Activated CD4-positive, alpha-beta T cell treated with anti-CD3 and anti-CD28 coated beads, Interleukin-2, Interleukin-4, amounts not matched to agents 100 ng/mL and 50 ng/mL, durations not matched to agents 16 hours and 8 hours (primary cell): ENCODE measurements at regions not wholly inside any gene's neighbourhood (a gene's known extent, or its start where the extent isn't known, plus 50 kb on each side); places are given as distances from the start of the nearest gene placed in this dataset.
"Not testable (repeated sequence)": the region's sequence is repeated elsewhere in the genome, so short reads cannot be mapped to it uniquely, and the experiment has no call there.

ENCODE experiments used
- DNase-seq: peaks from one replicate; pipeline ENCODE4 v3.0.0-alpha.2; 2020; ENCODE audit warnings: low spot score

DNA sequence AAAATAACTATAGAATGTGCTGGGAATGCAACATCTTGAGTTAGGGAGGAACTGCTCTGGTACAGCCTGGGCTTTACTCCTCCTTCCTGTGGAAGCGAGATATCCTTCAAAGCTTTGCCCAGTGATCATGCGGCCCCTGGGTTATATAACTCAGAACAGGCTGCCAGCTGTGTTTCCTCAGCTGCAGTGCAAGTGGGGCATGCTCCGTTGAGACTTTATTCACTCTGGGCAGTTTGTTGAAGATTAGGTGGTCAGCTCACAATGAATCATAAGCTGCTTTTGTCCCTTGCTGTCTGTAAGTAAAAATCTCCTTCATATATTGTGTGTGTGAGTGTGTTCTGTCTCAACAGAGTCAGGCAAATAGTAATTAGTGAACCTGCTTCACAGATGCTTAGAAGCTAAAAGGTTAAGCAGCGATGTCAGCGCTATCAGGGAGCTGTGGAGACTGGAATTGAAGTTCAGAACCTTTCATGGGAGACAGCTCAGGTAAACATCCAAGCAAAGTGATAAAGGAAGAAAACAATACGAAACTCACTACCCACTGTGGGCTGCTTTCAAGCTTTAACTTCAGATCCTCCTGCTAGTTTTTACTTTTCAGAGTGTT is 688.4 kb downstream of the HTR1B start:
- no peak for DNase-seq

DNA sequence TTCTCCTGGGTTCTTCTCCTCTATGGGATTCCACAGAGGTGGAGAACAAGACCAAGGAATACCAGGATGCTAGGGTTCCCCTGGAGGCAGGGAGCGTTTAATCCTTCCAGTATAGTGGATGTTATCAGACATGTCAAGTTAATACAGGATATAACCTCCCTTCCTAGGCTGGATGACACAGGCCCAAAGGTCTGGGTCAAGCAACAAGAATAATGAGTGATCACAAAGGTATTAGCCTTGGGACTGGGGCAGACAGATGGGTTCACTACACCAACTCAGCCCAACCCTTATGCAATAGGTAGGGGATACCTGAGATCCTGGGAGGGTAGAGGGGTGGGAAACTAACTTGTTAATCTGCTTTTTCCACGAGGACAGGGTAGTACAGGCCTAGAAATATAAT is 690.3 kb downstream of the HTR1B start:
- no peak for DNase-seq

DNA sequence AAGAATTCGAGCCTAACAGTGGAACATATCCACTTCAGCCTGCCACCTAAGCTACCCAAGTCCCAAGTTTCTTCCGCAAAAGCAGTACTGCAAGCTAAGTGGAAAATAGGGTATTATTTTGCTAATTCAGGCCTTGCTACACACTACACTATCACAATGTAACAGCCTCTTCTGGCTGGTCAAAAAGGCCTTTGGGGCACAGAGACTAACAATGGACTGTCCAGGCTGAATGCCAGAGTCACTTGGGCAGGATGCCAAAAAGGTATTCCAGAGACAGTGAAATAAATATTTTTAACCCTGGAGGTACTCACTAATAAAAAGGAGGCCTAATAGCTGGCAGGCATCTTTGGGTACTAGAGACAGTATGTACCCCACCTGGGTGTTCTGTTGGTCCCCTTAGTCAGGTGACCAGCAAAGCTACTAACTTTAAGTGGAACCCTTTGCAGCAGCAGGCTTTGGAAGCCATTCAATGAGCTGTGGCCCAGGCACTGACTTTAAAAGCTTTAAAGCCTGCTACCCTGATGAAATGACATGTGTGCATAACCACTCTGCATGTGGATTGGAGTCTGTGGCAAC is 692.1 kb downstream of the HTR1B start:
- DNase-seq: no peak

DNA sequence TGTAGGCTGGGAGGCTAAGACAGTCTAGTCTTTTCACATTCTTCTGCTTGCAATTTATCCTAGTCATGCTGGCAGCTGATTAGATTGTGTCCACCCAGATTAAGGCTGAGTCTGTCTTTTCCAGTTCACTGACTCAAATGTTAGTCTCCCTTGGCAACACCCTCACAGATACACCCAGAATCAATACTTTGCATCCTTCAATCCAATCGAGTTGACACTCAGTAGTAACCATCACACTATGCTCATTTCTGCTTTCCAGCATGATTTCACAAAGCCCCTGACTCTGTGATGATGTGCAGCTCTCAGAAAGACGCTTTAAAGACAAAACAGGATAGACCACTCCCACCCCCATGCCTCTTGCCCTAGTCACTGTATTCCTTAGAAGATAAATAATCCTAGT is 693.0 kb downstream of the HTR1B start:
- DNase-seq: no peak

DNA sequence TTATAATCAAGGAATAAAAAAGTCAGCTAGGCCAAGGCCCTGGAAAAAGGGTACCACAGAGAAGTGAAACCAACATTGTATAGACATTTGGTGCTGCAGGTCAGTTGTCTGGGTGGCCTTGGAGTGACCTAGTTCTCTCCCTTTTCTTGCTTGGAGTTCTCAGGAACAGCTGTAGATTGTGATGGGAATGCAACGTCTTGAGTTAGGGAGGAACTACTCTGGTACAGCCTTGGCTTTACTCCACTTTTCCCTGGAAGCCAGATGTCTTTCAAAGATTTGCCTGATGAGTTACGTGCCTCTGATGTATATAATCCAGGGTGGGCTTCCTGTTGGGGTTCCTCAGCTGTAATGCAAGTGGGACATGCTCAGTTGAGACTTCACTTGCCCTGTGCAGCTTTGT is 694.7 kb downstream of the HTR1B start:
- no peak for DNase-seq

DNA sequence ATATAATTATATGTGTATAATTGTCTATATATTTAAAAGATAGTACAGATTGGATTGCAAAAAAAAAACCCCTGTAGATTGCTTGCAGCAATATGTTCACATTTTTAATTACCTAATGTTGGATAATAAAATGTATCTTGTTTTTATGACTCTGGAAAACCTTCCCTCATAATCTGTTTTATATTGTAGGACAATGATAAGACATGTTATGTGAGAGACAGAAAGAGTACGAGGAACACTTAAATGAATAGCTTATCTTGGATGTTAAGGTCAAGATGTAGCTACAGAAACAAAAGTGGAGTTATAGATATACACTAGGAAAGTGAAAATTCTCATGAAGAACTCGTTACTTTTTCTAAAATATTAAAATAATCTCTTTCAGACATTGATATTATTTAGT is 691.6 kb upstream of the IMPG1 start:
- no peak for DNase-seq

DNA sequence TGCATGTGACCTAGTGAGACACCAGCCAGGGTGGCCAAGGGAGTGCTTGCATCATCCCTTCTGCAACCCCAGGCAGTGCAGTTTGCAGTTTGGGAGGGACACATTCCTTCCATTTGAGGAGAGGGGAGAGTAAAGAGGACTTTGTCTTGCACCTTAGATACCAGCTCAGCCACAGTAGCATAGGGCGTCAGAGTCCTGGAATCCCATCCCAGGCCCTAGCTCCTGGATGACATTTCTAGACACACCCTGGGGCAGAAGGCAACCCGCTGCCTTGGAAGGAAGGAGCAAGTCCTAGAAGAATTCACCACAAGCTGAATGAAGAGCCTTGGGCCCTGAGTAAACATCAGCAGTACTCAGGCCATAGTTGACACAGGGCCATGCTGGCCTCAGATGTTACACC is 680.4 kb upstream of the IMPG1 start:
- no peak for DNase-seq

DNA sequence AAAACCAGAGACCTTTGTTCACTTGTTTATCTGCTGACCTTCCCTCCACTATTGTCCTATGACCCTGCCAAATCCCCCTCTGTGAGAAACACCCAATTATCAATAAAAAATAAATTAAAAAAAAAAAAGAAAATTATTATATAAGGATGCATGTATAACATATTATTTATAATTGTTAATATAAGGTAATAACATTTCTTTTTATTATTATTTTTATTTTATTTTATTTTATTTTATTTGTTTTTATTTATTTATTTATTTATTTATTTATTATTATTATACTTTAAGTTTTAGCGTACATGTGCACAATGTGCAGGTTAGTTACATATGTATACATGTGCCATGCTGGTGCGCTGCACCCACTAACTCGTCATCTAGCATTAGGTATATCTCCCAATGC is 672.9 kb upstream of the IMPG1 start:
- not testable (repeated sequence) for DNase-seq

DNA sequence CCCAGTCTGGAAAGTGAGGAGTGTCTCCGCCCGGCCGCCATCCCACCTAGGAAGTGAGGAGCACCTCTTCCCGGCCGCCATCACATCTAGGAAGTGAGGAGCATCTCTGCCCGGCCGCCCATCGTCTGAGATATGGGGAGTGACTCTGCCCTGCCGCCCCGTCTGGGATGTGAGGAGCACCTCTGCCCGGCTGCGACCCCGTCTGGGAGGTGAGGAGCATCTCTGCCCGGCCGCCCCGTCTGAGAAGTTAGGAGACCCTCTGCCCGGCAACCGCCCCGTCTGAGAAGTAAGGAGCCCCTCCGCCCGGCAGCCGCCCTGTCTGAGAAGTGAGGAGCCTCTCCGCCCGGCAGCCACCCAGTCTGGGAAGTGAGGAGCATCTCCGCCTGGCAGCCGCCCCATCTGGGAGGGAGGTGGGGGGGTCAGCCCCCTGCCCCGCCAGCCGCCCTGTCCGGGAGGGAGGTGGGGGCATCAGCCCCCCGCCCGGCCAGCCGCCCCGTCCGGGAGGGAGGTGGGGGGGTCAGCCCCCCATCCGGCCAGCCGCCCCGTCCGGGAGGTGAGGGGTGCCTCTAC is 671.8 kb upstream of the IMPG1 start:
- not testable (repeated sequence) for DNase-seq

DNA sequence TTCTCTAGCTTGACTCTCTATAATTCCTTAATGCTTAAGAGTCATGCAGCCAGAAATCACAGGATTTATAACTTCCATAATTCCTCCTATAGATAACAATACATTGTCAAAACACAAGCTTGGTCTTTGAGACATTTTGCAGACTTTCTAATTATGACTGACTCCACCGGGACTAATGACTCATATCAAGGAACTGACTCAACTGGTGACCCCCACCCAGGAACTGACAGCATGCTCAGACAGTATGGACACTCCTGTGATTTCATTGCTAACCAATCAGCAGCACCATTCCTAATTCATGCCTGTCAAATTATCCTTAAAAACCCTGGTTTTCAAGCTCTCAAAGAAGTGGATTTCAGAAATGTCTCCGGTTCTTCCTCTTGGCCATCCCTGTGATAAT is 670.5 kb upstream of the IMPG1 start:
- DNase-seq: no peak

DNA sequence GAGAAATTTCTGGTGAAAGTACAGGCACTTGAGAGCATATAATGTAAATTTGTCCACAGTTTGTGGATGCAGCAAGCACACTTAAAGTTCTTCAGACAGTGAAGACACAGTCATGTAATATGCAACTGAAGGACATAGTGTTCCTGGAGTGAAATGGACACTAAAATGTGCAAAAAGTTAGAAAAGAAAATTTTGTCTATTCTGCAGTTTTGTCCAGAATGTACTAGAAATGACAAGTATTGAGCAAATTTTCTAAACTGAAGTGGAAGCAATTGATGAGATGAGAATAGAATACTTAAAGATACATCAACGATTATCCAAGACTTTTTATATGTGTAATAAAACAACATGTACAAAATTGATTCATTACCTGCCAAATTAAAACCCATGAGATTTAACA is 647.0 kb upstream of the IMPG1 start:
- no peak for DNase-seq

DNA sequence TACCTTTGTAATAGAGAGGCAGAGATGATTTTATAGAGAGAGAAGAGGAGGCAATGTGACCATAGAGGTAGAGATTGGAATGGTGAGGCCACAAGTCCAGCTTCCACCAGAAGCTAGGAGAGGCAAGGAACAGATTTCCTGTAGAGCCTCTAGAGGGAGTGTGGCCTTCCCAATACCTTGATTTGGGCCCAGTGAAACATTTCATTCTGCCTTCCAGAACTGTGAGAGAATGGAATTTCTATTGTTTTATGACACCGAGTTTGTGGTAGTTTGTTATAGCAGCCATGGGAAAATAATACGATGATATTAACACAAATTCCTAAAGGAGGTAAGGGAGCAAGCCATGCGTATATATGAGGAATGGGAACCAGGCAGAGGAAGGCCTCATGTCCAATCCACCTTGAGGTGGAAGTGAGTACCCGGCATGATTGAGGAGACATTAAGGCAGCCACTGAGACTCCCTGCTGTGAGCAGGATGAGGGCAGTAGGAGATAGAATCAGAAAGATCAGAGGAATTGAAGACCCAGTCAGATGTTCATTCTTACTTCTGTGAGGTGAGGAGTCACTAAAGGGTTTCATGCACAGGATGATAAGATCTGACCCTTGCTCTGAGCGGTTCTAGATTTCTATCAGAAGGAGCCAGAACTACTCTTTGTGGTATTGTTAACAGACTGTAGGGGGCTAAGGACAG is 636.3 kb upstream of the IMPG1 start:
- DNase-seq: no peak

DNA sequence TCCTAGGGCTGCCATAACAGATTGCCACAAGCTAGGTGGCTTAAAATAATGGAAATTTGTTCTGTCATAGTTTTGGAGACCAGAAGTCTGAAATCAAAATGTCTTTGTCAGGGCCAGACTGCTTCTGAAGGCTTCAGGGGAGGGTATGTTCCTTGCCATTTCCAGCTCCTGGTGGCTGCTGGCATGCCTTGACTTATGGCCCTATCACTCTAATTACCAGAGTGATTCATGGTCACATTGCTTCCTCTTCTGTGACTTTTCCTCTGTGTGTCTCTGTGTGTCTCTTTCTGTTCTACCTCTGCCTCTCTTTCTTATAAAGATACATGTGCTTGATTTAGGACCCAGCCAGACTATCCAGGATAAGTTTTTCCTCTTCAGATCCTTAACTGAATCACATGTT is 635.2 kb upstream of the IMPG1 start:
- DNase-seq: no peak

DNA sequence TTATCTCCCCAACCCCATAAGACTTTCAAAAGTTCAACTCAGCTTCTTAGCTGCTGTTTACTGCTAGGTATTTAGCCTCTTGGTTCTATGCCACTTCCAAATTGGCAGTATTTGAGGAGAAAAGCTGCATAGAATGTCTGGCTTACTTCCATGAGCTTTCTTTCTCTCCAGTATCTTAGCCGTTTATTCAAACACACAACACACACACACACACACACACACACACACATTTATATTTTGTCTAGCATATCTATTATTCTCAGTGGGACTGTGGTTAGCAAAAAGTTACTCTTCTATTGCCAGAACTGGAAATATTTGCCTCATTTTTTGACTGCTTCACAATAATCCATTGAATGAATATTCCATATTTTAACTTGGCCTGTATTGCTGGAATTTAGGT is 634.2 kb upstream of the IMPG1 start:
- DNase-seq: no peak

DNA sequence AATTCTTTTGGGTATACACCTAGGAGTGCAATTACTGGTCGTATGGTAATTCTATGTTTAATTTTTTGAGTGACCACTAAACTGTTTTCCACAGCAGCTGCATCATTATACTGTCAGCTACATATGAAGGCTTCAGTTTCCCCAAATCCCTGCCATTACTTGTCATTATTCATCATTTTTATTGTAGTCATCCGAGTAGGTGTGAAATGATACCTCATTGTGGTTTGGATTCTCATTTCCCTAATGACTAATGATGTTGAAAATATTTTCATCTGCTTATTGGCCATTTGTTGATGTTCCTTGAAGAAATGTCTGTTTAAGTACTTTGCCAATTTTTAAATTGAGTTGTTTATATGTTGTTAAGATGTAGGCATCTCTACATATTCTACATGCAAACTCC is 633.6 kb upstream of the IMPG1 start:
- no peak for DNase-seq

DNA sequence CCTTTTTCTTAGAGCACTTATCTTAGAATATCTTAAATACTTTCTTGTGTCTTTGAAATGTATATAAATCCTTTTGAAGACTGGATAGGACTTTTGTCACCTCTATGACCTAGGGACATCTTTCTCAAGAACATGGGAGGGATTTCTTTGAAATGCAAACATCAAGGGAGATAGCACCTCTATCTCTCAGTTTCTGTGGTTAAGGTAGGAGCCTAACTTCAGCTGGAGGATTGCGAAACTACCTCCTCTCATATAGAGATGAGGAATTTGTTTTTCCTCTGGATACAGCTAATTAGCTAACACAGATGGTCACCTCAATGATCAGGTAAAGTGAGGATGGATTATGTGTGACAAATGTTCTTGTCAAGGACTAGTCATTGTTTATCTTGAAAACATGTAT is 631.3 kb upstream of the IMPG1 start:
- no peak for DNase-seq

DNA sequence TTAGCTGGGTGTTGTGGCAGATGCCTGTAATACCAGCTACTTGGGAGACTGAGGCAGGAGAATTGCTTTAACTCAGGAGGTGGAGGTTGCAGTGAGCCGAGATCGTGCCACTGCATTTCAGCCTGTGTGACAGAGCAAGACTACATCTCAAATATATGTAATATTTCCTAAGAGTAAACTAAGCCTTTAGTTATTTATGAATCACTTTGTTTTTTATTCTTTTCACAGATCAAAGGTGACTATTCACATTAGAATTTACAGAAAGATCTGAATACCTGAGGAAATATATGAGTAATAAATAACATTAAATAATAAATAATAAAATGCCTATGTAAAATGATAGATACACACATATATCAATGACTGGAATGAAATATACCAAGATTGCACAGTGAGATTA is 630.8 kb upstream of the IMPG1 start:
- no peak for DNase-seq

DNA sequence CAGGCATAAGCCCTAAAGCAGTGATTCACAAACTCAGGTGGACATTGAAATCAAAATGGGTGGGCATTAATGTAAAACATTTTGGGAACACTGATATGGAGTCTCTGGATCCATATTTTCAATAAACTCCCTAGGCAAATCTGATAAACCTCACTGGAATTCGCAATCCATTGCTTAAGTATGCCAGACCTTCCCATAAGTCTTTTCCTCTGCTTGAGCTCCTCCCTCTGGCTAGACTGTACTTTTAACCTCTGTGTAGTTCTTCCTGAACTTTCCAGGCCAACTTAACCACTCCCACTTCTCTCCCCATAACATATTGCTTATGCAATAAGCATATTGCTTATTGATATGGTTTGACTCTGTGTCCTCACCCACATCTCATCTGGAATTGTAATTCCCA is 629.7 kb upstream of the IMPG1 start:
- DNase-seq: no peak

DNA sequence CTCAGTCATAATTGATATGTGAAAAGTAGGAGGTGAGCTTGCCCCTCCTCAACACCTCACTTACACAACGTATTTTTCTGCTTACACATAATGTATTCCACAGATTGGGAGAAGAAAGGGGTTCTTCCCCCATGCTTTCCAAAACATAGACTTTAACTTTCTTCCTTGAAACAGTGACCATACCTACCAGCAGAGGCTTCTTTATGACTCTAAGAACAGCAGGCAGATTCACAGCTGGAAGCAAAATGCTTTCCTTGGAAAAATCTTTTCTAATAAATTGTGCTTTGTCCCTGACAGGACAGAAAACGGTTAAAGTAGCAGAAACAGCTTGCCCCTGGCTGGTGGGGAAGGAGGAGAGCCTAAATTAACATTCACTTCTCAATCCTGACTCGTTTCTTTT is 629.1 kb upstream of the IMPG1 start:
- DNase-seq: no peak

DNA sequence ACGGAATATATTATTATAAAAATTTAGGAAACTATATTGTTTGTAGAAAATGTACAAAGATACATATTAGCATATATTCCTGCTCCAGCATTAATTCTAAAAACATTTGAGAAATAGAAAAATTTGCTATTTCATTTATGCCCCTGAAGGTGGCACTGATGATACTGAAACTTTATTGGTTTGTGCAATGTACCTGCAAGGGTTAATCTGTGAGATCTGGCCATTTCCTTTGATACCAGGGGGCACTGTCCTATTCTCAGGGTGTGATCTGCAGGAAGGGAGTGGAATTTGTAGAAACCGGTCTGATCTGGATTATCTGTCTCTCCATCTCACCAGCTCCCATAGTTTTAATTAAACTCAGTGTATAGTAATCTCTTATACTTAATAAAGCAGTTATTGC is 625.1 kb upstream of the IMPG1 start:
- DNase-seq: no peak

DNA sequence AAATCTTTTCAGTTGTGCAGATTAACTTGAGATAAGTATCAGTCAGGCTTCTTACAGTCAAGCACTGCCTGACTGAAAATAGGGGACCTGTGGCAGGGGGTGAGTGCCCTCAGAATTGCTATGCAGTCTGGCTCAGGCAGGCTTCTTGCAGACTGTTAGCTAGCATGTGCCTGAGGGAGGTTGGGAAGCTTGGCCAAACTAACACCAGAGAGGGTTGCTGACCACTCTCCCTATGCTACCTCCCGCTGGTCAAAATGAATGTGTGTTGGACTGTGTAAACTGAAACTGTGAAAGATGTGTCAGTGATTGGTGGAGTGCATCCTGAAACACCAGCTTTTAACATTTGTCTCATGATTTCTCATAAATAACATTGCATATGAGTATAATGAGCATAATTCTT is 622.3 kb upstream of the IMPG1 start:
- DNase-seq: no peak

DNA sequence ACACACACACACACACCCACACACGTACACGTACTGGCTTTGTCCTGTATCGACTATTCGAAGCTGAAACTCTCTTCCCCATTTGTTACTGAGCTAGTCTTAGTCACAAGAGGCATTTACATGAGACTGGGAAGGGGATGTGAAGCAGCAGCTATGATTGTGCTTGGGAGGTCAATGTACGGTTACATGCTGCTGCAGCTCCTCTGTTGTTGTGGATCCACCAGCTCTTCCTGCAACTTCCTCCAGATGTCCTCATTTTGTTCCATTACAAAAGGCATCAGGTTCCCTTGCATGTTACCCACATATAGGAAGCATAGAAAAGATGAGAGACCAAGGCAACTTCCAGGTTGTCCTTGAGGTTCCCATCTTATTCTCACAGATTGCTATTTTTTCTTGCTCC is 612.4 kb upstream of the IMPG1 start:
- no peak for DNase-seq

DNA sequence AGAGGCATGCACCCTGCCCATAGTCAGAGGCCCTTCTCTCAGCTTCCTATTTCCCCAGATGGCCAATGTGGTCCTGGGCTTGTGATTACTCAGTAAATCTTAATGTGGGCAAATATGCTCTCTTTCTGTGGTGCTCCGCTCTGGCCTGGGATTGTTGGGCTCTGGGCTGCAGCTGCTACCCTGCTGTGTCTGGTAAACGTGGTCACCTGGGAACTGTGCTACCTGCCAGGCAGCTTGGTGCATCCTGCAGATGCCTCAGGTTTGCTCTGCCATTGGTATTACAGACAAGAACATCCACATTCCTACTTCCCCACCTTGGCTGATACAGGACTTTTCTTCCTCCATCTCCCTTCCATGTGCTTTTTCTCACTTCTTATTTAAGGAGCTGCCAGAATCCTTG is 611.5 kb upstream of the IMPG1 start:
- no peak for DNase-seq

DNA sequence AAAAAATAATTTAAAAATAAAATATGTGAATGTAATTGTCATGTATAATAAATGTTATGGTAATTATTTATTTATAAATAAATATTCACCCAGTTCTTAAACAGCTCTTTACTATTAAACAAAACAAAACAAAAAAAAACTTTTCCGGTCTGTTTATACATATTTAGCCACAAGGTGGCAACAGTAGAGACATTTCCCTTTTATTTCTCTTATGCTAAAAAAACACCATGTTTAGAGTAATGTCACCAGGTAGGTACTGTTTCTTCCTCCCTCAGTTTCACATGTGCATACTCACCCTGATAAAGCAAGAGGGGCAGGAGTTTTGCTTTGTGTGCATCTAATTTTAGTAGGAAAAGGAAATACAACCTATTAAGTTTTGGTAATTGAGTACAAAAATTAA is 610.4 kb upstream of the IMPG1 start:
- peak; percentile 2 for DNase-seq
